HEK293 (cell line): ENCODE measurements at regions not wholly inside any gene's neighbourhood (a gene's known extent, or its start where the extent isn't known, plus 50 kb on each side); places are given as distances from the start of the nearest gene placed in this dataset.

Experiments used
- KLF10 ChIP-seq: fragments of 450-650 bp; IDR thresholded peaks from 2 replicates; pipeline ENCODE4 v1.5.1; 2018; ENCODE audit warnings: missing biosample characterization, mild to moderate bottlenecking, missing genetic modification characterization
- ZNF114 ChIP-seq: fragments of 450-650 bp; formaldehyde crosslinking; IDR thresholded peaks from 2 replicates; pipeline ENCODE4 v1.5.0; 2017; ENCODE audit warnings: missing biosample characterization, missing genetic modification characterization
- ZNF169 ChIP-seq: fragments of 450-650 bp; formaldehyde crosslinking; IDR thresholded peaks from 2 replicates; pipeline ENCODE4 v1.5.1; 2016; ENCODE audit warnings: missing biosample characterization, missing genetic modification characterization
- ZNF274 ChIP-seq, 2 experiments: fragments of 200-500 bp in 1 of 2; fragments of 450-650 bp in 1 of 2; sonication (Bioruptor generic) in 1 of 2; formaldehyde crosslinking in 1 of 2; IDR thresholded peaks; 2 replicates each; pipeline versions ENCODE4 v1.5.1 to v1.6.1; 2014 to 2016; ENCODE audit warnings: borderline replicate concordance in 1 of 2, inconsistent platforms in 1 of 2, low read length in 1 of 2, missing biosample characterization in 1 of 2, missing genetic modification characterization in 1 of 2
- ZNF530 ChIP-seq: fragments of 450-650 bp; formaldehyde crosslinking; IDR thresholded peaks from 2 replicates; pipeline ENCODE4 v1.5.1; 2016; ENCODE audit warnings: low read depth, missing biosample characterization, missing genetic modification characterization
- ZNF549 ChIP-seq: fragments of 450-650 bp; IDR thresholded peaks from 2 replicates; pipeline ENCODE4 v1.5.1; 2018; ENCODE audit warnings: missing biosample characterization, missing genetic modification characterization, mild to moderate bottlenecking, inconsistent platforms, moderate library complexity
- ZNF596 ChIP-seq: fragments of 450-650 bp; IDR thresholded peaks from 2 replicates; pipeline ENCODE4 v1.5.0; 2018; ENCODE audit warnings: missing biosample characterization, mild to moderate bottlenecking, missing genetic modification characterization, moderate library complexity
- ZNF660 ChIP-seq: fragments of 450-650 bp; IDR thresholded peaks from 2 replicates; pipeline ENCODE4 v1.5.1; 2018; ENCODE audit warnings: missing biosample characterization, mild to moderate bottlenecking, missing genetic modification characterization
- ZNF670 ChIP-seq: fragments of 450-650 bp; formaldehyde crosslinking; IDR thresholded peaks from 2 replicates; pipeline ENCODE4 v1.5.1; 2016; ENCODE audit warnings: missing biosample characterization, missing genetic modification characterization, low read depth
- TF ChIP-seq, protein P1 (sequence below): fragments of 450-650 bp; formaldehyde crosslinking; IDR thresholded peaks from 2 replicates; pipeline ENCODE4 v1.5.1; 2016; ENCODE audit warnings: missing biosample characterization, missing genetic modification characterization
- TF ChIP-seq, protein P2 (sequence below): fragments of 450-650 bp; formaldehyde crosslinking; IDR thresholded peaks from 2 replicates; pipeline ENCODE4 v1.5.1; 2016; ENCODE audit warnings: missing biosample characterization, missing genetic modification characterization
- TF ChIP-seq, protein P3 (sequence below): fragments of 450-650 bp; formaldehyde crosslinking; IDR thresholded peaks from 2 replicates; pipeline ENCODE4 v1.5.1; 2016; ENCODE audit warnings: missing biosample characterization, missing genetic modification characterization, borderline replicate concordance

DNA sequence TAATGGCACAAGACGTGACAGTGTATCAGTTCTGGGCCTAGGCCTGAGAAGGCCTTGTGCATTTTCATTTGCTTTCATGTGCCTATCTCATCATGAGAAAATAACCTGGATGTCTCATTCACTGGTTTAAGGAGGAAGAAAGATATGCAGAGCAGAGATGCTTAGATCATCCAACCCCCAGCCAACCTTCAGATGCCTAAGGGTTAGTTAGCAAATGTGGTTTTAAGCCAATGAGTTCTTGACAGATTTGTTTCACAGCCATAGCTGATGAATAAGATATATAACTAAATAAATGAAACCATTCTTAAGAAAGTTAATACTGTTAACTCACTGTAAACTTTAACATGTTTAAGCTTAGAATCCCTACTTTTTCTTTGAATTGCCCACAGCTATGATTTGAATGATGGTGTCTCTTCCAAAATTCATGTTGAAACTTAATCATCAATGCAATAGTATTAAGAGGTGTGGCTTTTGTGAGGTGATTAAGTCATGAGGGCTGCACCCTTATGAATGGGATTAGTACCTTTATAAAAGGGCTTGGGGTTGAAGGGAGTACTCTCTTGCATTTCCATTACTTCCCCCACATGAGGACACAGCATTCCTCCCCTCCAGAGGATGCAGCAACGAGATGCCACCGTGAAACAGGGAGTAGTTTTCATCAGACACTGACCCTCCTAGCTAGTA lies 324.6 kb upstream of the TBC1D5 start:
- TF ChIP-seq ZNF530 (tag by site-specific recombination) (no peak), ZNF549 (tag by site-specific recombination) (no peak), ZNF596 (tag by site-specific recombination) (no peak), ZNF169 (no peak), ZNF274 (IDR thresholded peaks at IDR 0.05; ENCODE audit: low read length) (no peak), ZNF274 (tag by site-specific recombination; IDR thresholded peaks at IDR 0.05; ENCODE audit: borderline replicate concordance) (no peak), ZNF114 (tag by site-specific recombination) (no peak), ZNF660 (no peak), KLF10 (tag by site-specific recombination) (no peak), ZNF670 (tag by site-specific recombination) (no peak)
- TF ChIP-seq, protein P1, sequence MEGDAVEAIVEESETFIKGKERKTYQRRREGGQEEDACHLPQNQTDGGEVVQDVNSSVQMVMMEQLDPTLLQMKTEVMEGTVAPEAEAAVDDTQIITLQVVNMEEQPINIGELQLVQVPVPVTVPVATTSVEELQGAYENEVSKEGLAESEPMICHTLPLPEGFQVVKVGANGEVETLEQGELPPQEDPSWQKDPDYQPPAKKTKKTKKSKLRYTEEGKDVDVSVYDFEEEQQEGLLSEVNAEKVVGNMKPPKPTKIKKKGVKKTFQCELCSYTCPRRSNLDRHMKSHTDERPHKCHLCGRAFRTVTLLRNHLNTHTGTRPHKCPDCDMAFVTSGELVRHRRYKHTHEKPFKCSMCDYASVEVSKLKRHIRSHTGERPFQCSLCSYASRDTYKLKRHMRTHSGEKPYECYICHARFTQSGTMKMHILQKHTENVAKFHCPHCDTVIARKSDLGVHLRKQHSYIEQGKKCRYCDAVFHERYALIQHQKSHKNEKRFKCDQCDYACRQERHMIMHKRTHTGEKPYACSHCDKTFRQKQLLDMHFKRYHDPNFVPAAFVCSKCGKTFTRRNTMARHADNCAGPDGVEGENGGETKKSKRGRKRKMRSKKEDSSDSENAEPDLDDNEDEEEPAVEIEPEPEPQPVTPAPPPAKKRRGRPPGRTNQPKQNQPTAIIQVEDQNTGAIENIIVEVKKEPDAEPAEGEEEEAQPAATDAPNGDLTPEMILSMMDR (tag by site-specific recombination): no peak
- TF ChIP-seq, protein P2, sequence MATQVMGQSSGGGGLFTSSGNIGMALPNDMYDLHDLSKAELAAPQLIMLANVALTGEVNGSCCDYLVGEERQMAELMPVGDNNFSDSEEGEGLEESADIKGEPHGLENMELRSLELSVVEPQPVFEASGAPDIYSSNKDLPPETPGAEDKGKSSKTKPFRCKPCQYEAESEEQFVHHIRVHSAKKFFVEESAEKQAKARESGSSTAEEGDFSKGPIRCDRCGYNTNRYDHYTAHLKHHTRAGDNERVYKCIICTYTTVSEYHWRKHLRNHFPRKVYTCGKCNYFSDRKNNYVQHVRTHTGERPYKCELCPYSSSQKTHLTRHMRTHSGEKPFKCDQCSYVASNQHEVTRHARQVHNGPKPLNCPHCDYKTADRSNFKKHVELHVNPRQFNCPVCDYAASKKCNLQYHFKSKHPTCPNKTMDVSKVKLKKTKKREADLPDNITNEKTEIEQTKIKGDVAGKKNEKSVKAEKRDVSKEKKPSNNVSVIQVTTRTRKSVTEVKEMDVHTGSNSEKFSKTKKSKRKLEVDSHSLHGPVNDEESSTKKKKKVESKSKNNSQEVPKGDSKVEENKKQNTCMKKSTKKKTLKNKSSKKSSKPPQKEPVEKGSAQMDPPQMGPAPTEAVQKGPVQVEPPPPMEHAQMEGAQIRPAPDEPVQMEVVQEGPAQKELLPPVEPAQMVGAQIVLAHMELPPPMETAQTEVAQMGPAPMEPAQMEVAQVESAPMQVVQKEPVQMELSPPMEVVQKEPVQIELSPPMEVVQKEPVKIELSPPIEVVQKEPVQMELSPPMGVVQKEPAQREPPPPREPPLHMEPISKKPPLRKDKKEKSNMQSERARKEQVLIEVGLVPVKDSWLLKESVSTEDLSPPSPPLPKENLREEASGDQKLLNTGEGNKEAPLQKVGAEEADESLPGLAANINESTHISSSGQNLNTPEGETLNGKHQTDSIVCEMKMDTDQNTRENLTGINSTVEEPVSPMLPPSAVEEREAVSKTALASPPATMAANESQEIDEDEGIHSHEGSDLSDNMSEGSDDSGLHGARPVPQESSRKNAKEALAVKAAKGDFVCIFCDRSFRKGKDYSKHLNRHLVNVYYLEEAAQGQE: no peak
- TF ChIP-seq, protein P3, sequence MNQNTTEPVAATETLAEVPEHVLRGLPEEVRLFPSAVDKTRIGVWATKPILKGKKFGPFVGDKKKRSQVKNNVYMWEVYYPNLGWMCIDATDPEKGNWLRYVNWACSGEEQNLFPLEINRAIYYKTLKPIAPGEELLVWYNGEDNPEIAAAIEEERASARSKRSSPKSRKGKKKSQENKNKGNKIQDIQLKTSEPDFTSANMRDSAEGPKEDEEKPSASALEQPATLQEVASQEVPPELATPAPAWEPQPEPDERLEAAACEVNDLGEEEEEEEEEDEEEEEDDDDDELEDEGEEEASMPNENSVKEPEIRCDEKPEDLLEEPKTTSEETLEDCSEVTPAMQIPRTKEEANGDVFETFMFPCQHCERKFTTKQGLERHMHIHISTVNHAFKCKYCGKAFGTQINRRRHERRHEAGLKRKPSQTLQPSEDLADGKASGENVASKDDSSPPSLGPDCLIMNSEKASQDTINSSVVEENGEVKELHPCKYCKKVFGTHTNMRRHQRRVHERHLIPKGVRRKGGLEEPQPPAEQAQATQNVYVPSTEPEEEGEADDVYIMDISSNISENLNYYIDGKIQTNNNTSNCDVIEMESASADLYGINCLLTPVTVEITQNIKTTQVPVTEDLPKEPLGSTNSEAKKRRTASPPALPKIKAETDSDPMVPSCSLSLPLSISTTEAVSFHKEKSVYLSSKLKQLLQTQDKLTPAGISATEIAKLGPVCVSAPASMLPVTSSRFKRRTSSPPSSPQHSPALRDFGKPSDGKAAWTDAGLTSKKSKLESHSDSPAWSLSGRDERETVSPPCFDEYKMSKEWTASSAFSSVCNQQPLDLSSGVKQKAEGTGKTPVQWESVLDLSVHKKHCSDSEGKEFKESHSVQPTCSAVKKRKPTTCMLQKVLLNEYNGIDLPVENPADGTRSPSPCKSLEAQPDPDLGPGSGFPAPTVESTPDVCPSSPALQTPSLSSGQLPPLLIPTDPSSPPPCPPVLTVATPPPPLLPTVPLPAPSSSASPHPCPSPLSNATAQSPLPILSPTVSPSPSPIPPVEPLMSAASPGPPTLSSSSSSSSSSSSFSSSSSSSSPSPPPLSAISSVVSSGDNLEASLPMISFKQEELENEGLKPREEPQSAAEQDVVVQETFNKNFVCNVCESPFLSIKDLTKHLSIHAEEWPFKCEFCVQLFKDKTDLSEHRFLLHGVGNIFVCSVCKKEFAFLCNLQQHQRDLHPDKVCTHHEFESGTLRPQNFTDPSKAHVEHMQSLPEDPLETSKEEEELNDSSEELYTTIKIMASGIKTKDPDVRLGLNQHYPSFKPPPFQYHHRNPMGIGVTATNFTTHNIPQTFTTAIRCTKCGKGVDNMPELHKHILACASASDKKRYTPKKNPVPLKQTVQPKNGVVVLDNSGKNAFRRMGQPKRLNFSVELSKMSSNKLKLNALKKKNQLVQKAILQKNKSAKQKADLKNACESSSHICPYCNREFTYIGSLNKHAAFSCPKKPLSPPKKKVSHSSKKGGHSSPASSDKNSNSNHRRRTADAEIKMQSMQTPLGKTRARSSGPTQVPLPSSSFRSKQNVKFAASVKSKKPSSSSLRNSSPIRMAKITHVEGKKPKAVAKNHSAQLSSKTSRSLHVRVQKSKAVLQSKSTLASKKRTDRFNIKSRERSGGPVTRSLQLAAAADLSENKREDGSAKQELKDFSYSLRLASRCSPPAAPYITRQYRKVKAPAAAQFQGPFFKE (tag by site-specific recombination): no peak
